HepG2 (cell line): ENCODE measurements at regions not wholly inside any gene's neighbourhood (a gene's known extent, or its start where the extent isn't known, plus 50 kb on each side); places are given as distances from the start of the nearest gene placed in this dataset.

Experiments used
- ATAC-seq: fragments of 200-7000 bp; cut with Tn5 transposase; 3 replicates; pipeline ENCODE4 v1.9.1; 2020; ENCODE audit warnings: mild to moderate bottlenecking, moderate library complexity
- BruUV-seq: library from RNA; stranded (reverse); fragments of 400-500 nt; replicated peaks from 2 replicates; lab custom pipeline; 2021; lab: Mats Ljungman, UMichigan
- CTCF ChIA-PET: fragments of 300-600 bp; formaldehyde crosslinking; extraction: SDS; loops from one replicate; lab custom pipeline; 2021; ENCODE audit warnings: low total read pairs, inconsistent platforms, low intra/inter-chr PET ratio; lab: Yijun Ruan, JAX
- POLR2A ChIA-PET: fragments of 350-600 bp; sonication (Branson Sonifier 250); formaldehyde crosslinking; loops from one replicate; lab custom pipeline; 2020; ENCODE audit warnings: antibody characterized with exemption, inconsistent platforms; lab: Yijun Ruan, JAX
- DNase-seq: peaks from one replicate; pipeline ENCODE4 v3.0.0-alpha.2; 2015; ENCODE audit warnings: low spot score
- FAIRE-seq: peaks from 3 replicates; lab custom pipeline; 2011; peaks lifted over from hg19 to GRCh38; lab: Jason Lieb, UNC
- H2AFZ ChIP-seq: one replicate; pipeline ENCODE4 v1.6.1; 2011; ENCODE audit warnings: low read length, inconsistent platforms
- H3K27ac ChIP-seq: fragments of 300-600 bp; 3 replicates; pipeline ENCODE4 v1.8.0; 2011; ENCODE audit warnings: mixed run types, mild to moderate bottlenecking, mixed read lengths, low read length, inconsistent platforms; ENCODE audit not compliant: insufficient read depth; ENCODE audit errors: extremely low read length
- H3K27me3 ChIP-seq, 2 experiments: fragments of 200-600 bp in 1 of 2; 2 replicates in 1 of 2; 3 replicates in 1 of 2; pipeline versions ENCODE4 v1.6.0 to v1.8.0; 2011; ENCODE audit warnings: low read length in 2 of 2, mild to moderate bottlenecking in 2 of 2, moderate library complexity in 2 of 2, inconsistent platforms in 1 of 2; ENCODE audit not compliant: insufficient read depth in 2 of 2, control insufficient read depth in 1 of 2
- H3K36me3 ChIP-seq, 2 experiments: fragments of 200-600 bp in 1 of 2; replicated peaks in 1 of 2; 2 replicates in 1 of 2; 3 replicates in 1 of 2; pipeline versions ENCODE4 v1.5.1 to v1.8.0; 2011; ENCODE audit warnings: low read length in 2 of 2, inconsistent platforms in 1 of 2; ENCODE audit not compliant: insufficient read depth in 2 of 2, control insufficient read depth in 1 of 2
- H3K4me1 ChIP-seq: 2 replicates; pipeline ENCODE4 v1.5.1; 2012; ENCODE audit warnings: low read length, inconsistent platforms; ENCODE audit not compliant: insufficient read depth
- H3K4me2 ChIP-seq: 2 replicates; pipeline ENCODE4 v1.6.0; 2011; ENCODE audit warnings: low read depth, low read length, inconsistent platforms
- H3K4me3 ChIP-seq, 3 experiments: fragments of 200-600 bp in 1 of 3; sonication (generic), shearing (Covaris generic) in 1 of 3; replicated peaks in 1 of 3; 2 replicates each; pipeline ENCODE4 v1.5.1; 2011 to 2016; ENCODE audit warnings: low read length in 3 of 3, inconsistent platforms in 2 of 3, low read depth in 2 of 3, mild to moderate bottlenecking in 2 of 3, control low read depth in 1 of 3, mixed read lengths in 1 of 3; ENCODE audit not compliant: insufficient read depth in 1 of 3
- H3K79me2 ChIP-seq: one replicate; pipeline ENCODE4 v1.6.1; 2011; ENCODE audit warnings: low read length, inconsistent platforms; ENCODE audit not compliant: insufficient read depth
- H3K9ac ChIP-seq: 2 replicates; pipeline ENCODE4 v1.6.0; 2011; ENCODE audit warnings: mild to moderate bottlenecking, low read depth, low read length, inconsistent platforms; ENCODE audit not compliant: insufficient read depth
- H3K9me3 ChIP-seq: 2 replicates; pipeline ENCODE4 v1.5.1; 2012; ENCODE audit warnings: mild to moderate bottlenecking, low read length
- H4K20me1 ChIP-seq: 2 replicates; pipeline ENCODE4 v1.6.0; 2011; ENCODE audit warnings: inconsistent platforms, mild to moderate bottlenecking, low read length, moderate library complexity; ENCODE audit not compliant: insufficient read depth
- ARNTL ChIP-seq: sonication (generic); formaldehyde crosslinking; IDR thresholded peaks from 2 replicates; pipeline ENCODE4 v1.4.0; 2020; ENCODE audit warnings: mild to moderate bottlenecking, missing genetic modification reagents
- GLMP ChIP-seq: sonication (generic); formaldehyde crosslinking; IDR thresholded peaks from 2 replicates; pipeline ENCODE4 v1.9.0; 2021; ENCODE audit warnings: missing genetic modification reagents, mild to moderate bottlenecking, borderline replicate concordance
- NAIF1 ChIP-seq: sonication (generic); formaldehyde crosslinking; IDR thresholded peaks from 2 replicates; pipeline ENCODE4 v1.5.0; 2020; ENCODE audit warnings: mild to moderate bottlenecking, missing genetic modification reagents, borderline replicate concordance
- NRL ChIP-seq: sonication (generic); formaldehyde crosslinking; IDR thresholded peaks from 2 replicates; pipeline ENCODE4 v1.5.0; 2020; ENCODE audit warnings: missing genetic modification reagents, mild to moderate bottlenecking, moderate library complexity, borderline replicate concordance
- SIN3A ChIP-seq: IDR thresholded peaks from 2 replicates; pipeline ENCODE4 v1.6.1; 2011; ENCODE audit warnings: low read depth, mild to moderate bottlenecking, control low read depth, low read length, borderline replicate concordance
- TFAP4 ChIP-seq: sonication (generic); IDR thresholded peaks from 2 replicates; pipeline ENCODE4 v1.6.1; 2016; ENCODE audit warnings: low read depth, borderline replicate concordance
- TOPORS ChIP-seq: sonication (generic); formaldehyde crosslinking; IDR thresholded peaks from 2 replicates; pipeline ENCODE4 v1.8.0; 2023; ENCODE audit warnings: mild to moderate bottlenecking, missing genetic modification reagents
- ZBTB46 ChIP-seq: sonication (generic); formaldehyde crosslinking; IDR thresholded peaks from 2 replicates; pipeline ENCODE4 v1.4.0; 2020; ENCODE audit warnings: mild to moderate bottlenecking, missing genetic modification reagents, borderline replicate concordance
- ZFP1 ChIP-seq: IDR thresholded peaks from 2 replicates; pipeline ENCODE4 v1.6.1; 2016
- ZNF138 ChIP-seq: sonication (generic); formaldehyde crosslinking; IDR thresholded peaks from 2 replicates; pipeline ENCODE4 v1.5.0; 2020; ENCODE audit warnings: mild to moderate bottlenecking, low read depth, missing genetic modification reagents
- ZNF317 ChIP-seq: sonication (generic); formaldehyde crosslinking; IDR thresholded peaks from 2 replicates; pipeline ENCODE4 v1.5.0; 2020; ENCODE audit warnings: mild to moderate bottlenecking, missing genetic modification reagents
- ZNF850 ChIP-seq: sonication (generic); formaldehyde crosslinking; conservative IDR thresholded peaks from 2 replicates; pipeline ENCODE4 v1.9.0; 2021; ENCODE audit warnings: mild to moderate bottlenecking, missing genetic modification reagents
- ZSCAN30 ChIP-seq: sonication (generic); formaldehyde crosslinking; IDR thresholded peaks from 2 replicates; pipeline ENCODE4 v1.5.0; 2020; ENCODE audit warnings: mild to moderate bottlenecking, missing genetic modification reagents
- in situ Hi-C: cut with HindIII; loops from 2 replicates; pipeline ENCODE4 v1.10.0; 2017; ENCODE audit warnings: low pct_unique_long_range_greater_than_20kb; ENCODE audit not compliant: extremely low pct_ligation_motif_present
- intact Hi-C: fragments of 100-400 bp; cut with micrococcal nuclease; formaldehyde crosslinking; loops from one replicate; pipeline ENCODE4 v1.10.0; 2022; ENCODE audit not compliant: unreplicated experiment
- TF ChIP-seq, protein P1 (sequence below): IDR thresholded peaks from 2 replicates; pipeline ENCODE4 v1.6.1; 2016

GRCh38 chr11:90844041-90844440, 621.2 kb upstream of the CHORDC1 start (continued):
- TF ChIP-seq TFAP4 (no peak), ZNF138 (no peak), ZNF850 (CRISPR knock-in tag) (no peak), GLMP (CRISPR knock-in tag) (no peak), SIN3A (no peak), ARNTL (CRISPR knock-in tag) (no peak), ZFP1 (CRISPR knock-in tag) (no peak)

DNA sequence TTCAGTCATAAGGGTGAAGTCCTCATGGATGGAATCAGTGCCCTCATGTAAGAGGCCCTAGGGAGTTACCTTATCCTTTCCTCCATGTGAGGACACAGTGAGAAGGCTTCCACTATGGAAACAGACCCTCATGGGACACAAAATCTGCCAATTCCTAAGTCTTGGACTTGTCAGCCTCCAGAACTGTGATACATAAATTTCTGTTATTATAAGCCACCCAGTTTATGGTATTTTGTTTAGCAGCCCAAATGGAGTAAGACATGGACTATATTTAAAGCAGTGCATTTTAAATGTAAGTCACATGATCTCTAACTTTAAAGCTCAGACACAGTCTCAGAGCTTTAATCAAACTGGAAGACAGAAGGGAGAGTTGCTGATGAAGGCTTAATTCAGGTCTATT, 619.8 kb upstream of the CHORDC1 start:
- H3K4me1 ChIP-seq, result no peaks in the 10 kb centered on the region
- H3K4me3 ChIP-seq, result no peak overlapping the region
- intact Hi-C loops, result no loop called here
- H3K79me2 ChIP-seq, result no peaks in the 10 kb centered on the region
- H3K9ac ChIP-seq, result no peak overlapping the region
- no peaks in the 10 kb centered on the region for H3K36me3 ChIP-seq
- no peak for DNase-seq
- H3K4me2 ChIP-seq, result no peak overlapping the region
- no peak for TF ChIP-seq ZNF317 (CRISPR knock-in tag)
- TF ChIP-seq ZBTB46 (CRISPR knock-in tag), result no peak
- TF ChIP-seq, protein P1, sequence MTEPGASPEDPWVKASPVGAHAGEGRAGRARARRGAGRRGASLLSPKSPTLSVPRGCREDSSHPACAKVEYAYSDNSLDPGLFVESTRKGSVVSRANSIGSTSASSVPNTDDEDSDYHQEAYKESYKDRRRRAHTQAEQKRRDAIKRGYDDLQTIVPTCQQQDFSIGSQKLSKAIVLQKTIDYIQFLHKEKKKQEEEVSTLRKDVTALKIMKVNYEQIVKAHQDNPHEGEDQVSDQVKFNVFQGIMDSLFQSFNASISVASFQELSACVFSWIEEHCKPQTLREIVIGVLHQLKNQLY (CRISPR knock-in tag), result no peak
- no peak for TF ChIP-seq ZSCAN30 (CRISPR knock-in tag)
- TF ChIP-seq TOPORS (CRISPR knock-in tag), result no peak
- no peak for TF ChIP-seq NAIF1 (CRISPR knock-in tag)
- TF ChIP-seq NRL (CRISPR knock-in tag), result no peak
- TF ChIP-seq, all 625 proteins: peak for 0
- H3K27ac ChIP-seq, result no peak overlapping the region
- no peaks in the 10 kb centered on the region for H3K27me3 ChIP-seq
- no peaks in the 10 kb centered on the region for H3K9me3 ChIP-seq
- BruUV-seq, result no TSS peak
- H4K20me1 ChIP-seq, result no peaks in the 10 kb centered on the region
- in situ Hi-C loops, result no loop called here
- no peak for ATAC-seq
- no peak overlapping the region for H2AFZ ChIP-seq
- no peak for FAIRE-seq
- ChIA-PET CTCF (no interaction called here), POLR2A (no interaction called here)
